GM12875 (cell line): ENCODE measurements at regions not wholly inside any gene's neighbourhood (a gene's known extent, or its start where the extent isn't known, plus 50 kb on each side); places are given as distances from the start of the nearest gene placed in this dataset.

Experiments
- H3K4me3 ChIP-seq: one replicate; pipeline ENCODE4 v1.5.1; 2011; ENCODE audit warnings: low read depth, low read length, control low read depth
- TF ChIP-seq, protein P1 (sequence below): IDR thresholded peaks from 2 replicates; pipeline ENCODE4 v1.5.1; 2011; ENCODE audit warnings: low read depth, mild to moderate bottlenecking, control low read depth, inconsistent platforms, low read length, moderate library complexity, borderline replicate concordance; ENCODE audit not compliant: insufficient read depth

DNA sequence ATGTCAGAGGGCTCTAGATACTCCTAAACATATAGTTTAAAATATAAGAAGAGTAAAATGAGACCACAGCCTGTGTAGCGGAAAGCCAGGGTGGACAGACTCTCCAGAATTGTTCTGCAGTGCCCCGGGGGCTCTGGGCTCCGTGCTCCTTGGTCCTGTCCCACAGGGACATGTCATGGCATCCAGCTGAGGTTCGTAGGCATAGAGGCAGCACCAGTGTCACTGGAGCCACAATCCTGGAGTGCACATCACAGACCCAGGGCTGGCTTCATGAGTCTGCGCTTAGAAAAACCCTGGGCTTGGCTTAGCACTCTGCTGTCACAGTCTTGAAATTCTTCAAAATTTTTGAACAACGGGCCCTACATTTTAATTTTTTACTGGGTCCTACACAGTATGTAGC lies 280.4 kb upstream of the ZNF32 start:
- H3K4me3 ChIP-seq: no peak overlapping the region
- TF ChIP-seq, protein P1, sequence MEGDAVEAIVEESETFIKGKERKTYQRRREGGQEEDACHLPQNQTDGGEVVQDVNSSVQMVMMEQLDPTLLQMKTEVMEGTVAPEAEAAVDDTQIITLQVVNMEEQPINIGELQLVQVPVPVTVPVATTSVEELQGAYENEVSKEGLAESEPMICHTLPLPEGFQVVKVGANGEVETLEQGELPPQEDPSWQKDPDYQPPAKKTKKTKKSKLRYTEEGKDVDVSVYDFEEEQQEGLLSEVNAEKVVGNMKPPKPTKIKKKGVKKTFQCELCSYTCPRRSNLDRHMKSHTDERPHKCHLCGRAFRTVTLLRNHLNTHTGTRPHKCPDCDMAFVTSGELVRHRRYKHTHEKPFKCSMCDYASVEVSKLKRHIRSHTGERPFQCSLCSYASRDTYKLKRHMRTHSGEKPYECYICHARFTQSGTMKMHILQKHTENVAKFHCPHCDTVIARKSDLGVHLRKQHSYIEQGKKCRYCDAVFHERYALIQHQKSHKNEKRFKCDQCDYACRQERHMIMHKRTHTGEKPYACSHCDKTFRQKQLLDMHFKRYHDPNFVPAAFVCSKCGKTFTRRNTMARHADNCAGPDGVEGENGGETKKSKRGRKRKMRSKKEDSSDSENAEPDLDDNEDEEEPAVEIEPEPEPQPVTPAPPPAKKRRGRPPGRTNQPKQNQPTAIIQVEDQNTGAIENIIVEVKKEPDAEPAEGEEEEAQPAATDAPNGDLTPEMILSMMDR: no peak

DNA sequence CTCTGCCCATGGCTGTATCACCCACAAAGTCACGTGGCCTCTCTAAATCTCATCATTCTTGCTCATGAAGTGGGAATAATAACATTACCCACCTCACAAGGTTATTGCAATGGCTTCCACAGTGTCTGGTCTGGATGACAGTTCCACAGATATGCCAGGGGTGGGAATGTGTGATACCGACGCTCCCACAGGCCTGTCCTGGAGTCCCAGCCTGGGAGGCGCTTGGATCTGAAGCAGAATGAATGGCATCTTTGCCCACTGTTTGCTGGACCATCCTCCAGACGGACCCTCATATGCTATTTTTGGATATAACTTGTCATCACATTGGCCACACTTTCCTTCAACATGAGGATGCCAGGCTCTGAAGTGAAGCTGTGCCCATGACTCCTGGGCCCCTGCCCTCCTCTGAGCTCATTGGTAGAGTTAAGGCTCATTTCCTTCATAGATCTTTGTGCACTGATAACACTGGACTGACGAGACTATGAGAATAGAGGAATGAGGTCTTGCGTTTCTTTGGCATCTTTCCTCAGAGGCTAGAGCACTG lies 279.8 kb upstream of the ZNF32 start:
- no peak overlapping the region for H3K4me3 ChIP-seq
- TF ChIP-seq, protein P1: no peak

DNA sequence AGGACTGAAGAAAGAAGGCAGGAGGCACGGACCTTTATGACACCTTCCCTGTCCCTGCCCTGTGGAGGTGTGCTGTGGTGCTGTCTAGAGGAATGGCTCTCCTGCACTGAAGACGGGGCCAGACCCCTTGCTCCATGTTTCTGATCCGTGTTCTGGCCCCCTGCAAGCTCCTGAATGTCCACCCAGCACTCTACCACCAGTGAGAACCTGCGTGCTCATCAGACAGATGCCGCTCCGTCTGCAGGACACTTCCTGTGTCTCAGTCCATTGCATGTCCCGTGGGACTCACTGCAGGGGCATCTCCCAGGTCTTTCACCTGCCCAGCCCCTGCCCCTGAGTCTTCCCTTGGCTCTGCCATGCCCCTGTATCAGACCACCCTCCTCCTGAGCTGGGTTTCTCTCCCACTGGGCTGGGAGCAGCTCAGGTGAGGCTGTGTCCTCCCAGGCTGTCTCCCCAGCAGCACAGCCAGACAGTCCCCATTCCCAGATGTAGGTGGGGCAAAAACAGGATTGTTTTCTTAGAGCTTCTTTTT lies 278.3 kb upstream of the ZNF32 start:
- H3K4me3 ChIP-seq: no peak overlapping the region
- TF ChIP-seq, protein P1: no peak

DNA sequence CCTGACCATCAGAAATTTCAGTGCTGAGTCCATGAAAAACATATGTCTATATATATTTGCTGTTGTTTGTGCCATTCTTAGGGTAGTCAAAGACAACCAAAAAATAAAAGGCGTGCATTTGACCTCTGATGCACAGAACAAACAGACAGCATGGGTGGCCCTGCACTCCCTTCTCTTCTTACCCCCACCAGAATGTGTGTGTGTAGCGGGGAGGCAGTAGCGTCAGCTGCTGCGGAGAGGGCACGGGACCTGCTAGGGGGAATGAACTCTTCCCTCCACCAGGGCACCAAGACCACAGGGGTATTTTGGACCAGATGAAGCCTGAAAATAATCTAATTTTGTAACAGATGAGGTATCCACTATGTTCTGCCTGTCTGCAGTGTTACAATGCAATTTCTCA lies 277.7 kb upstream of the ZNF32 start:
- H3K4me3 ChIP-seq: no peak overlapping the region
- TF ChIP-seq, protein P1: no peak

DNA sequence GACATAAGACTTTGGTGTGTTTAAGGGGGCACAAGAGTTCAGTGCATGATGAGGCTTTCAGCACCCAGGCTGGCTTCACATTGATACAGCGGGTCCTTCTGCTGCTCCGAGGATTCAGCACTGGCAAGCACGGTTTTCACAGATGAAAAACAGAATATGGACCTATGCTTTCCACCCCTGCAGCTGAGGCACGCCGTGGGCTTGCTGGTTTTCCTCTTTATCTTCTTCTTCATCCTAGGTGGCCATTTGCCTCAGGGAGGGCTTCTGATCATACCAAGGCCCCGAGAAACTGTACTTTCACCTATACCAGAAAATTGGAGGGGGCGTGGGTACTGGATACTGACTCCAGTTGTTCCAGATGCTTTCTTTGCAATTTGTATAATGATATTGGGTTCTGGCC lies 277.1 kb upstream of the ZNF32 start:
- TF ChIP-seq, protein P1: no peak

DNA sequence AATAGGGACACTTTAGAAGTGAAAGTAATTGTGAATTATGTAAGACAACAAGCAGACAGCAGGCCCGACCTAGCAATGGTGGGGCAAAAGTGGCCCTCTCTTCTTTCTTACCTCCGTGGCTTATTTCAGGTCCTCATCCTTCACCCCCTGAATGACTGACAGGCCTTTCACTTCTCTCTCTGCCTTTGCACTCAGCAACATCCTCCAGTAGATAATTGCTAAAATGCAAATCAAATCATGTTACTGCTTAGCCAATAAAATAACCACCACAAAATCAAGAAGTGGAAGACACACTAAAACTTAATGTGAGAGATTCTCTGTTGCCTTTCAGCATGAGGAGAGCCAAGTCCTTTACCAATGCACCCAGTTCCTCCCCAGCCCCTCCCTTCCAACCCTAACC lies 274.6 kb upstream of the ZNF32 start:
- H3K4me3 ChIP-seq: no peak overlapping the region
- TF ChIP-seq, protein P1: no peak

More for the DNA sequence above, 277.1 kb upstream of the ZNF32 start:
- H3K4me3 ChIP-seq: no peak overlapping the region
